ENCODE measurements at regions not wholly inside any gene's neighbourhood (a gene's known extent, or its start where the extent isn't known, plus 50 kb on each side); places are given as distances from the start of the nearest gene placed in this dataset.

- TF ChIP-seq, protein P1, sequence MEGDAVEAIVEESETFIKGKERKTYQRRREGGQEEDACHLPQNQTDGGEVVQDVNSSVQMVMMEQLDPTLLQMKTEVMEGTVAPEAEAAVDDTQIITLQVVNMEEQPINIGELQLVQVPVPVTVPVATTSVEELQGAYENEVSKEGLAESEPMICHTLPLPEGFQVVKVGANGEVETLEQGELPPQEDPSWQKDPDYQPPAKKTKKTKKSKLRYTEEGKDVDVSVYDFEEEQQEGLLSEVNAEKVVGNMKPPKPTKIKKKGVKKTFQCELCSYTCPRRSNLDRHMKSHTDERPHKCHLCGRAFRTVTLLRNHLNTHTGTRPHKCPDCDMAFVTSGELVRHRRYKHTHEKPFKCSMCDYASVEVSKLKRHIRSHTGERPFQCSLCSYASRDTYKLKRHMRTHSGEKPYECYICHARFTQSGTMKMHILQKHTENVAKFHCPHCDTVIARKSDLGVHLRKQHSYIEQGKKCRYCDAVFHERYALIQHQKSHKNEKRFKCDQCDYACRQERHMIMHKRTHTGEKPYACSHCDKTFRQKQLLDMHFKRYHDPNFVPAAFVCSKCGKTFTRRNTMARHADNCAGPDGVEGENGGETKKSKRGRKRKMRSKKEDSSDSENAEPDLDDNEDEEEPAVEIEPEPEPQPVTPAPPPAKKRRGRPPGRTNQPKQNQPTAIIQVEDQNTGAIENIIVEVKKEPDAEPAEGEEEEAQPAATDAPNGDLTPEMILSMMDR (IDR thresholded peaks at IDR 0.05; ENCODE audit: low read depth, low read length, poor library complexity, severe bottlenecking) = no peak
- TF ChIP-seq EZH2phosphoT487 (IDR thresholded peaks at IDR 0.05; ENCODE audit: borderline replicate concordance, low read length) = no peak
Measured at GRCh38 chr6:74182992-74183391, 487.0 kb downstream of the CD109 start.
